ENCODE measurements at regions not wholly inside any gene's neighbourhood (a gene's known extent, or its start where the extent isn't known, plus 50 kb on each side); places are given as distances from the start of the nearest gene placed in this dataset.

DNA sequence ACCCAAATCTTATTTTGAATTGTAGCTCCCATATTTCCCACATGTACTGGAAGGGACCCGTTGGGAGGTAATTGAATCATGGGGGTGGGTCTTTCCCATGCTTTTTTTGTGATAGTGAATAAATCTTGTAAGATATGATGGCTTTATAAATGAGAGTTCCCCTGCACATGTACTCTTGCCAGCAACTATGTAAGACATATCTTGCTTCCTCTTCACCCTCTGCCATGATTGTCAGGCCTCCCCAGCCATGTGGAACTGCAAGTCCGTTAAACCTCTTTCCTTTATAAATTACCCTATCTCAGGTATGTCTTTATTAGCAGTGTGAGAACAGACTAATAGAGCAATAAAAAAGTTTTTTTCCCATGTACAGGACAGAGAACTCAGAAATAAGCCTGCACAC lies 468.4 kb upstream of the SPHKAP start (continued):
- TF ChIP-seq KMT2B (CRISPR knock-in tag; IDR thresholded peaks at IDR 0.05) (no peak), PHB2 (IDR thresholded peaks at IDR 0.05; ENCODE audit: partially characterized antibody) (no peak), ZNF251 (CRISPR knock-in tag; IDR thresholded peaks at IDR 0.05) (no peak), TOE1 (CRISPR knock-in tag; IDR thresholded peaks at IDR 0.05) (no peak)
- TF ChIP-seq, protein P1, sequence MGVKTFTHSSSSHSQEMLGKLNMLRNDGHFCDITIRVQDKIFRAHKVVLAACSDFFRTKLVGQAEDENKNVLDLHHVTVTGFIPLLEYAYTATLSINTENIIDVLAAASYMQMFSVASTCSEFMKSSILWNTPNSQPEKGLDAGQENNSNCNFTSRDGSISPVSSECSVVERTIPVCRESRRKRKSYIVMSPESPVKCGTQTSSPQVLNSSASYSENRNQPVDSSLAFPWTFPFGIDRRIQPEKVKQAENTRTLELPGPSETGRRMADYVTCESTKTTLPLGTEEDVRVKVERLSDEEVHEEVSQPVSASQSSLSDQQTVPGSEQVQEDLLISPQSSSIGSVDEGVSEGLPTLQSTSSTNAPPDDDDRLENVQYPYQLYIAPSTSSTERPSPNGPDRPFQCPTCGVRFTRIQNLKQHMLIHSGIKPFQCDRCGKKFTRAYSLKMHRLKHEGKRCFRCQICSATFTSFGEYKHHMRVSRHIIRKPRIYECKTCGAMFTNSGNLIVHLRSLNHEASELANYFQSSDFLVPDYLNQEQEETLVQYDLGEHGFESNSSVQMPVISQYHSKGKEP (CRISPR knock-in tag; IDR thresholded peaks at IDR 0.05), result no peak
- TF ChIP-seq, protein P2, sequence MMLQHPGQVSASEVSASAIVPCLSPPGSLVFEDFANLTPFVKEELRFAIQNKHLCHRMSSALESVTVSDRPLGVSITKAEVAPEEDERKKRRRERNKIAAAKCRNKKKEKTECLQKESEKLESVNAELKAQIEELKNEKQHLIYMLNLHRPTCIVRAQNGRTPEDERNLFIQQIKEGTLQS (CRISPR knock-in tag; IDR thresholded peaks at IDR 0.05), result no peak

DNA sequence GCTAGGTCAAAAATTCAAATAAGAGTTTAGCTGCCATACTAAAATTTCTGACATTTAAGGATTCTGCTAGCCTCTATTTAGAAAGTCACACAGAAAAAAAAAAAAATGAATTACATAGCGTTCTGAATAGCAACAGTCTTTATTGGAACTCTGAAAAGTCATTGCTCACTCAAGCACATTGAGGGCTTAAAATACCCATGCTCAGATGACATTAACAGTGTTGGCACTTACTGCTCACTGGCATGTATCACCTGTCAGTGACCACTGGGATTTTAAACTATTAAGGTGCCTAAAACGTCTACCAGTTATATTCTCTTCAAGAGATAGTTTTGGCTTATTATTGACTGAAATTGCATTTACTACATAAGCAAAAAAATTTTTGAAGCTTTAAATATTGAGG lies 468.0 kb upstream of the SPHKAP start:
- TF ChIP-seq STAG1 (CRISPR knock-in tag; IDR thresholded peaks at IDR 0.05) (no peak), ZNF782 (CRISPR knock-in tag; IDR thresholded peaks at IDR 0.05; ENCODE audit: borderline replicate concordance) (no peak), SP1 (IDR thresholded peaks at IDR 0.05) (no peak), SP1 (CRISPR knock-in tag; IDR thresholded peaks at IDR 0.05) (no peak), TBX3 (IDR thresholded peaks at IDR 0.05; ENCODE audit: borderline replicate concordance) (no peak), SRF (IDR thresholded peaks at IDR 0.05; ENCODE audit: low read depth, low read length) (no peak), HIVEP1 (CRISPR knock-in tag; IDR thresholded peaks at IDR 0.05) (no peak), SRSF9 (IDR thresholded peaks at IDR 0.05; ENCODE audit: borderline replicate concordance, insufficient read depth, low read depth, low read length, poor library complexity, severe bottlenecking) (no peak), RARA (CRISPR knock-in tag; IDR thresholded peaks at IDR 0.05) (no peak), ZNF569 (CRISPR knock-in tag; IDR thresholded peaks at IDR 0.05; ENCODE audit: borderline replicate concordance) (no peak)
- TF ChIP-seq, protein P3, sequence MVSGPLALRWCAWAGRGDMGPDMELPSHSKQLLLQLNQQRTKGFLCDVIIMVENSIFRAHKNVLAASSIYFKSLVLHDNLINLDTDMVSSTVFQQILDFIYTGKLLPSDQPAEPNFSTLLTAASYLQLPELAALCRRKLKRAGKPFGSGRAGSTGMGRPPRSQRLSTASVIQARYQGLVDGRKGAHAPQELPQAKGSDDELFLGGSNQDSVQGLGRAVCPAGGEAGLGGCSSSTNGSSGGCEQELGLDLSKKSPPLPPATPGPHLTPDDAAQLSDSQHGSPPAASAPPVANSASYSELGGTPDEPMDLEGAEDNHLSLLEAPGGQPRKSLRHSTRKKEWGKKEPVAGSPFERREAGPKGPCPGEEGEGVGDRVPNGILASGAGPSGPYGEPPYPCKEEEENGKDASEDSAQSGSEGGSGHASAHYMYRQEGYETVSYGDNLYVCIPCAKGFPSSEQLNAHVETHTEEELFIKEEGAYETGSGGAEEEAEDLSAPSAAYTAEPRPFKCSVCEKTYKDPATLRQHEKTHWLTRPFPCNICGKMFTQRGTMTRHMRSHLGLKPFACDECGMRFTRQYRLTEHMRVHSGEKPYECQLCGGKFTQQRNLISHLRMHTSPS (CRISPR knock-in tag; IDR thresholded peaks at IDR 0.05; ENCODE audit: low read depth), result no peak
- H3K27me3 ChIP-seq (ENCODE audit: control insufficient read depth in 1 of 2, insufficient read depth in 2 of 2, low read length in 2 of 2), result no peaks in the 10 kb centered on the region
- POLR2A ChIA-PET, result no interaction called here
- ATAC-seq (no peak), FAIRE-seq (no peak), DNase-seq (ENCODE audit: low spot score) (no peak)
- in situ Hi-C loops (cut with HindIII; ENCODE audit: extremely low pct_ligation_motif_present, low pct_unique_long_range_greater_than_20kb), result no loop called here
- no peaks in the 10 kb centered on the region for H3K79me2 ChIP-seq (ENCODE audit: insufficient read depth, low read length)
- H3K27ac ChIP-seq (ENCODE audit: extremely low read length, insufficient read depth, low read length), result no peak overlapping the region
- H3K4me2 ChIP-seq (ENCODE audit: low read depth, low read length), result no peak overlapping the region
- no peak overlapping the region for H3K9ac ChIP-seq (ENCODE audit: insufficient read depth, low read depth, low read length)
- H4K20me1 ChIP-seq (ENCODE audit: insufficient read depth, low read length), result no peaks in the 10 kb centered on the region
- H3K4me1 ChIP-seq (ENCODE audit: insufficient read depth, low read length), result no peaks in the 10 kb centered on the region
- no peak overlapping the region for H2AFZ ChIP-seq (ENCODE audit: low read length)
- H3K9me3 ChIP-seq (ENCODE audit: low read length), result peaks cover 9% of the 10 kb centered on the region
- CTCF ChIA-PET (ENCODE audit: low intra/inter-chr PET ratio, low total read pairs), result no interaction called here
- H3K36me3 ChIP-seq (replicated peaks in 1 of 2; ENCODE audit: control insufficient read depth in 1 of 2, insufficient read depth in 2 of 2, low read length in 2 of 2), result no peaks in the 10 kb centered on the region
- BruUV-seq (replicated peaks), result no TSS peak
- 0% methylated on average over 2 of the region's 2 CpGs for WGBS (ENCODE audit: low lambda C conversion rate)
- intact Hi-C loops (cut with micrococcal nuclease; ENCODE audit: unreplicated experiment), result no loop called here
- no peak overlapping the region for H3K4me3 ChIP-seq (replicated peaks in 1 of 3; ENCODE audit: insufficient read depth in 1 of 3, low read depth in 2 of 3, low read length in 3 of 3)

Measured in HepG2 (cell line).